Omental fat pad (tissue), 3 donors: ENCODE measurements at regions not wholly inside any gene's neighbourhood (a gene's known extent, or its start where the extent isn't known, plus 50 kb on each side); places are given as distances from the start of the nearest gene placed in this dataset.

Source experiments
- ATAC-seq: fragments of 150-250 bp; one replicate; pipeline ENCODE4 v1.9.1; 2016; ENCODE audit warnings: mild to moderate bottlenecking, moderate library complexity; ENCODE audit not compliant: low FRiP score
- DNase-seq: peaks from one replicate; pipeline ENCODE4 v3.0.0-alpha.2; 2019; ENCODE audit warnings: low spot score
- CTCF ChIP-seq, 3 donors: fragments of 450-650 bp; IDR thresholded peaks; one replicate each; pipeline ENCODE4 v1.5.1; 2016 to 2017; ENCODE audit warnings: antibody characterized with exemption in 3 of 3, mild to moderate bottlenecking in 3 of 3, moderate library complexity in 2 of 3

DNA sequence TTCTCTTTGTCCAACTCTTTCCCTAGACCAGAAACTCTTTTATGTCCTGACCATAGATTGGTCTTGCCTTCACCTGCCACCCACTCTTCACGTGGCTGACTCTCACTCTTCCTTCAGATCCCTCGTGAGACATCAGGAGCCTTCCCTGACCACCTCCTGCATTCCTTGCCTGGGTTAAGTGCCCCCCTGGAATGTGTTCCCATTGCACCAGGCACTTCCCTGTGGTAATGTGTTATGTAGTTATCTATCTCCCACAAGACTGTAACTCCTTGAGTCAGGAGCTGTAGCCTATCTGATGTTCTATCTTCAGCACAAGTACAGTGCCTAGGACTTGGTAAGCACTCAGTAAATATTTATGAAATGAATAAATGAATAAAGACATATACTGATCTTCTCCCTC is 111.2 kb upstream of the CTTNBP2NL start:
- no peak for ATAC-seq
- DNase-seq, result no peak
- TF ChIP-seq CTCF (IDR thresholded peaks at IDR 0.05), result no peak

GRCh38 chr1:112285316-112285715 is 110.7 kb upstream of the CTTNBP2NL start:
- TF ChIP-seq CTCF (IDR thresholded peaks at IDR 0.05), result no peak
- DNase-seq (no peak), ATAC-seq (peak; percentile 48)

DNA sequence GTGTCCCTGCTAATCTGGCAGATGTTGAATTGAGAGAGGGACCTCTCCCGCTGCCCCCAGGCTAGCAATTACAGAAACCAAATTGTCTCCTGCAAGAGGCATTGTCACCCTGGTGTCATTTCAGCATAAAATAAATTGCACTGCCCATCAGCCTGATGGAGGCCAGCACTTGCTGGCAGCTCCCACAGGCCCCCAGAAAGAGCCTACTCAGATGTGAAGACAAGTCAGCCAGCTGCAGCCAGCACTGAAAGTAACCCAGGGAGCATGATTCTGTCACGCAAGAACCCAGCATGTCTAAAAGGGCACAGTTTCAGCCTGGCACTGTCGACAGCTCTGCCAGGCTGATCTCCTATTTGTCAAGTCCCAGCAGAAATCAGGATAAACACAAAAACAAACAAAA is 110.3 kb upstream of the CTTNBP2NL start:
- DNase-seq, result no peak
- TF ChIP-seq CTCF (IDR thresholded peaks at IDR 0.05), result no peak
- ATAC-seq, result no peak

DNA sequence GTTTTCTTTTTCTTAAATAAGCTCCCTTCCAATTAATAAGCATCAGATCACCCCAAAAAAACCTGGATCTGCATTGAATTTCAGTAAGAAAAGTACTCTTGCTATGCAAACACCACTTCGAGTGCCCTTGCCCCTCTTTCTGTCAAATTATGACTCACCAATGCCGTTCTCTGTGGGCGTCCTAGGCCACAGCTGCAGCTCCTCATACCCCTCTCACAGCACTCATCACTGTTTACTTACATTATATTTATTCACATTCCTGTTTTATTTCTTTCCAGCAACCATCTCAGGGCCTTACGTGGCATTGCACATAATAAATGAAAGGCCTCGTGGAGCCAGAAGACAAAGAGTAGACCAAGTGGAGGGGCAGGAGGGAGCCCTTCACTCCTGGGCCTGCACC is 99.1 kb upstream of the CTTNBP2NL start:
- ATAC-seq (no peak), DNase-seq (no peak)
- no peak for TF ChIP-seq CTCF (IDR thresholded peaks at IDR 0.05)

- TF ChIP-seq CTCF (IDR thresholded peaks at IDR 0.05), result no peak
- ATAC-seq (no peak), DNase-seq (no peak)
These were observed 98.5 kb upstream of the CTTNBP2NL start for GRCh38 chr1:112297536-112297935.

- no peak for TF ChIP-seq CTCF (IDR thresholded peaks at IDR 0.05)
- ATAC-seq (no peak), DNase-seq (peak; percentile 71)
These were observed 97.5 kb upstream of the CTTNBP2NL start for GRCh38 chr1:112298558-112298957.

DNA sequence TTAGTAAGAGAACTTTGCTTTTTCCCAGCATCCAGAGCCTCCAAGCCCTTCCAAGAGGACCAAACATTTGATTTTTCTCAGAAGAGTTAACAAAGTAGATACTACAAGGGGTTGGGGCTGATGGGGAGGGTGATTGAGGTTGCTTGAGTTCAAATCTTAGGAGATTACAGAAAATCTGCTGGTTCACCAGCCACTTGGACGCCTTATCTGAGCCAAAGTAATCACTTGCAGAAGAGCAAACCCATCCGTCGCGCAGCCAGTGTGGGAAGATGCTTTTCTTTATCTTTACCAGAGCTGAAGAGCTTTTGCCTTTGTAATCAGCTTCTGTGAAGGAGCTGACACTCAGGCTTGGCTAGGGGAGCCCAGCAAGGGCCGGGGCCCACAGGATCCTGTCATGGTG is 91.9 kb upstream of the CTTNBP2NL start:
- TF ChIP-seq CTCF (IDR thresholded peaks at IDR 0.05), result no peak
- DNase-seq, result no peak
- no peak for ATAC-seq
